Nephron (organoid): ENCODE measurements at regions not wholly inside any gene's neighbourhood (a gene's known extent, or its start where the extent isn't known, plus 50 kb on each side); places are given as distances from the start of the nearest gene placed in this dataset.

Experiments used
- H3K27ac Mint-ChIP-seq, 3 experiments: 2 replicates each; pipeline ENCODE4 v1.8.0; 2020; ENCODE audit warnings: mixed read lengths in 3 of 3, mild to moderate bottlenecking in 2 of 3, moderate library complexity in 1 of 3
- H3K27me3 Mint-ChIP-seq: 2 replicates; pipeline ENCODE4 v1.8.0; 2021; ENCODE audit warnings: low read depth, mild to moderate bottlenecking, moderate library complexity, mixed read lengths
- H3K36me3 Mint-ChIP-seq: 2 replicates; pipeline ENCODE4 v1.8.0; 2020; ENCODE audit warnings: low read depth, mixed read lengths
- H3K4me1 Mint-ChIP-seq: 2 replicates; pipeline ENCODE4 v1.8.0; 2020; ENCODE audit warnings: mixed read lengths
- H3K4me3 Mint-ChIP-seq, 3 experiments: 2 replicates each; pipeline ENCODE4 v1.8.0; 2020; ENCODE audit warnings: mild to moderate bottlenecking in 3 of 3, mixed read lengths in 3 of 3, moderate library complexity in 2 of 3
- H3K9me3 Mint-ChIP-seq: 2 replicates; pipeline ENCODE4 v1.8.0; 2020; ENCODE audit warnings: mixed read lengths
- TF ChIP-seq, protein P1 (sequence below), 3 experiments: fragments of 200-600 bp; sonication (generic); IDR thresholded peaks; one replicate each; pipeline ENCODE4 v1.5.0; 2021; ENCODE audit warnings: antibody characterized with exemption in 3 of 3; ENCODE audit not compliant: unreplicated experiment in 3 of 3

- no peak overlapping the region for H3K4me3 Mint-ChIP-seq
- peaks cover 82% of the 10 kb centered on the region for H3K27me3 Mint-ChIP-seq
- no peaks in the 10 kb centered on the region for H3K36me3 Mint-ChIP-seq
- no peak overlapping the region for H3K27ac Mint-ChIP-seq
- peaks cover 13% of the 10 kb centered on the region for H3K9me3 Mint-ChIP-seq
- TF ChIP-seq, protein P1, sequence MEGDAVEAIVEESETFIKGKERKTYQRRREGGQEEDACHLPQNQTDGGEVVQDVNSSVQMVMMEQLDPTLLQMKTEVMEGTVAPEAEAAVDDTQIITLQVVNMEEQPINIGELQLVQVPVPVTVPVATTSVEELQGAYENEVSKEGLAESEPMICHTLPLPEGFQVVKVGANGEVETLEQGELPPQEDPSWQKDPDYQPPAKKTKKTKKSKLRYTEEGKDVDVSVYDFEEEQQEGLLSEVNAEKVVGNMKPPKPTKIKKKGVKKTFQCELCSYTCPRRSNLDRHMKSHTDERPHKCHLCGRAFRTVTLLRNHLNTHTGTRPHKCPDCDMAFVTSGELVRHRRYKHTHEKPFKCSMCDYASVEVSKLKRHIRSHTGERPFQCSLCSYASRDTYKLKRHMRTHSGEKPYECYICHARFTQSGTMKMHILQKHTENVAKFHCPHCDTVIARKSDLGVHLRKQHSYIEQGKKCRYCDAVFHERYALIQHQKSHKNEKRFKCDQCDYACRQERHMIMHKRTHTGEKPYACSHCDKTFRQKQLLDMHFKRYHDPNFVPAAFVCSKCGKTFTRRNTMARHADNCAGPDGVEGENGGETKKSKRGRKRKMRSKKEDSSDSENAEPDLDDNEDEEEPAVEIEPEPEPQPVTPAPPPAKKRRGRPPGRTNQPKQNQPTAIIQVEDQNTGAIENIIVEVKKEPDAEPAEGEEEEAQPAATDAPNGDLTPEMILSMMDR (IDR thresholded peaks at IDR 0.05; ENCODE audit: unreplicated experiment in 3 of 3) = no peak
- peaks cover 6% of the 10 kb centered on the region for H3K4me1 Mint-ChIP-seq
Measured at GRCh38 chr2:120673205-120673550, 62.5 kb upstream of the GLI2 start.

GRCh38 chr2:120673571-120674061, 62.1 kb upstream of the GLI2 start:
- Mint-ChIP-seq H3K27ac (no peak overlapping the region), H3K27me3 (peaks cover 82% of the 10 kb centered on the region), H3K36me3 (no peaks in the 10 kb centered on the region), H3K9me3 (peaks cover 9% of the 10 kb centered on the region), H3K4me3 (no peak overlapping the region), H3K4me1 (peaks cover 8% of the 10 kb centered on the region)
- TF ChIP-seq, protein P1 (IDR thresholded peaks at IDR 0.05; ENCODE audit: unreplicated experiment in 3 of 3) = no peak

- Mint-ChIP-seq H3K27ac (no peak overlapping the region), H3K27me3 (peaks cover 75% of the 10 kb centered on the region), H3K36me3 (no peaks in the 10 kb centered on the region), H3K4me3 (no peak overlapping the region), H3K9me3 (peaks cover under 1% of the 10 kb centered on the region), H3K4me1 (peaks cover 8% of the 10 kb centered on the region)
- TF ChIP-seq, protein P1 (IDR thresholded peaks at IDR 0.05; ENCODE audit: unreplicated experiment in 3 of 3) = no peak
Measured at GRCh38 chr2:120674246-120675170, 61.2 kb upstream of the GLI2 start.

DNA sequence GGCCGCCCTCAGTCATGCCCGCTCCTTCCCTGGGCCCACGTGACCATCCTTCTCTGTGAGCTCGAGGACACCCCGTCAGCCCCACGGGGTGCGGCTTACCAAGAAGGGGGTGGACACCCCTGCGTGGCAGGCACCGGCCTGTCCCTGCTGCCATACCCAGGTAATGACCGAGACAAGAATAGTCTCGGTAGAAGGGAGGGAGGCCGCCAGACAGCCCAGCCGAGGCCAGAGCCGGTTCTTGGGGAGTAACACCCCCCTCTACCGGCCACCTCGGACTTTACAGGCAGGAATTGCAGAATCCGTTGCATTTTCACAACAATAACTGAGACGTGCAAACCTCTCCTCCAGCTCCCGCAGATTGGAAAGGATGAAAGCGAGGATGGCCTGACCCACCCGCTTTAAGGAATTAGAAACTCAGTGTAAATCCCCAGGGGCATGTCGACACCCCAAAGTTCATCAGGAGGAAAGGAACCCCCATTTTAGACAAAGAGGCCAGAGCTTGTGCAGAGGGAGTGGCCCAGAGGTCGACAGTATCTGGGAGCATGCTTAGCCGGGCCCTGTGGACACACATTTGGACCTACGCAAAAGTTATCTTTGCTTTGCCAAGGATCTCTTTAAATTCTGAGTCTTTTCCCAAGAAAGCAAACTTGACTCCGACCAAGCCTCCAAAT, 60.1 kb upstream of the GLI2 start:
- TF ChIP-seq, protein P1 (IDR thresholded peaks at IDR 0.05; ENCODE audit: unreplicated experiment in 3 of 3) = peak; percentile 64 to 82 (median 70)
- H3K36me3 Mint-ChIP-seq = no peaks in the 10 kb centered on the region
- no peak overlapping the region for H3K27ac Mint-ChIP-seq
- H3K9me3 Mint-ChIP-seq = no peaks in the 10 kb centered on the region
- no peak overlapping the region for H3K4me3 Mint-ChIP-seq
- peaks cover 8% of the 10 kb centered on the region for H3K4me1 Mint-ChIP-seq
- peaks cover 70% of the 10 kb centered on the region for H3K27me3 Mint-ChIP-seq

DNA sequence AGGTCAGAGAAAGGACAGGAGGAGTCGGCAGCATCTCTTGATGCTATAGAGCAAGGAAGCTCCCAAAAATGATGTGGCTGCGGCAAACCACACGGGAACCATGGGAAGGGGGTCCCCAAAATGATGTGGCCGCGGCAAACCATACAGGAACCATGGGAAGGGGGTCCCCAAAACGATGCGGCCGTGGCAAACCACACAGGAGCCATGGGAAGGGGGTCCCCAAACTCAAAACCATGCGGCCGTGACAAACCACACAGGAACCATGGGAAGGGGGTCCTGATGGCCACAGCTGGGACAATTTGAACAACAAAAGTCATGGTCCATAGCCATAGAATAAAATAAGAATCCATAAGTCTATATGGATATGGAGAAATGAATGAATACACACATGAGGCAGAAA, 58.4 kb upstream of the GLI2 start:
- TF ChIP-seq, protein P1 (IDR thresholded peaks at IDR 0.05; ENCODE audit: unreplicated experiment in 3 of 3) = no peak
- Mint-ChIP-seq H3K4me1 (peaks cover 8% of the 10 kb centered on the region), H3K9me3 (no peaks in the 10 kb centered on the region), H3K27ac (no peak overlapping the region), H3K4me3 (no peak overlapping the region), H3K27me3 (peaks cover 71% of the 10 kb centered on the region), H3K36me3 (no peaks in the 10 kb centered on the region)
